Tibial nerve (tissue), 4 donors: ENCODE measurements at regions not wholly inside any gene's neighbourhood (a gene's known extent, or its start where the extent isn't known, plus 50 kb on each side); places are given as distances from the start of the nearest gene placed in this dataset.

Experiments
- DNase-seq, 2 donors: peaks; one replicate each; pipeline ENCODE4 v3.0.0-alpha.2; 2019; ENCODE audit warnings: low spot score in 2 of 2
- H3K27ac ChIP-seq, 4 donors: fragments of 200-600 bp; sonication (generic) in 3 of 4; one replicate each; pipeline ENCODE4 v1.5.1; 2017 to 2019; ENCODE audit warnings: mild to moderate bottlenecking in 1 of 4
- H3K27me3 ChIP-seq, 2 donors: fragments of 200-600 bp; sonication (generic) in 1 of 2; one replicate each; pipeline versions ENCODE4 v1.5.1 to v1.6.0; 2017 to 2019
- H3K36me3 ChIP-seq, 3 donors: fragments of 200-600 bp; sonication (generic); one replicate each; pipeline ENCODE4 v1.5.1; 2018 to 2019
- H3K4me1 ChIP-seq, 4 donors: fragments of 200-600 bp; sonication (generic) in 3 of 4; one replicate each; pipeline ENCODE4 v1.5.1; 2017 to 2019
- H3K4me3 ChIP-seq, 4 donors: fragments of 200-600 bp; sonication (generic) in 3 of 4; one replicate each; pipeline ENCODE4 v1.5.1; 2017 to 2019; ENCODE audit warnings: mild to moderate bottlenecking in 1 of 4, moderate library complexity in 1 of 4
- H3K9me3 ChIP-seq, 4 donors: fragments of 200-600 bp; sonication (generic) in 3 of 4; one replicate each; pipeline ENCODE4 v1.5.1; 2017 to 2019
- EP300 ChIP-seq, 2 donors: sonication (generic); formaldehyde crosslinking; IDR thresholded peaks; one replicate each; pipeline ENCODE4 v1.6.1; 2017; ENCODE audit warnings: antibody characterized with exemption in 2 of 2, mild to moderate bottlenecking in 1 of 2
- POLR2A ChIP-seq, 2 donors: fragments of 450-650 bp; IDR thresholded peaks; one replicate each; pipeline ENCODE4 v1.6.1; 2017; ENCODE audit warnings: antibody characterized with exemption in 2 of 2, mild to moderate bottlenecking in 2 of 2, moderate library complexity in 2 of 2
- WGBS, 2 donors: methylation state at CpG; one replicate each; pipeline ENCODE4 v1.1.5; 2018; 5-methylcytosine and 5-hydroxymethylcytosine counted together
- TF ChIP-seq, protein P1 (sequence below), 5 experiments: fragments of 200-600 bp in 3 of 5; fragments of 450-650 bp in 2 of 5; sonication (generic) in 3 of 5; IDR thresholded peaks; one replicate each; pipeline ENCODE4 v1.5.1; 2016 to 2019; ENCODE audit warnings: antibody characterized with exemption in 5 of 5, mild to moderate bottlenecking in 3 of 5, moderate library complexity in 2 of 5

DNA sequence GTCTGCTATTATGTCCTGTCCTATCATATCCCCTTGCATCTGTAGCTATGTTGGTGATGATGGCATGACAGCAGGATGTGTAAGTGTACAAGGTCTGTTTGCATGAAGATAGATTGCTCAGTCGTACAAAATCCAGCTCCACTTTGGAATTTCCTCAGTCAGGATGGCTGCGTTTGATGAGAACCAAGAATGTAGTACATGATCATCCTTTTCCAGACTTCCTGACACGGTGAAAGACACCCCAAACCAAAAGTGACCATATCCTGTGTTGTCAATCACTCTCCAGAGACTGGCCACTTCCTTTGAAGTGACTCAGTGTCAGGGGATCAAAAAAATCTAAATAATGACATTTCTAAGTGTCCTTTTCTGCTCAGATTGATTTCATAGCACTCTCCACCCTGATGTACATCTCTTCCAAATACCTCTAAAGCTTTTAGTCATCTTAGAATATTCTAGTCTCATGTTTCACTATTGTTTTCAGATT lies 213.4 kb downstream of the PLK2 start:
- WGBS, 2 donors, result 54 to 74% methylated on average over 3 of the region's 3 CpGs
- DNase-seq, result no peak
- TF ChIP-seq, protein P1, sequence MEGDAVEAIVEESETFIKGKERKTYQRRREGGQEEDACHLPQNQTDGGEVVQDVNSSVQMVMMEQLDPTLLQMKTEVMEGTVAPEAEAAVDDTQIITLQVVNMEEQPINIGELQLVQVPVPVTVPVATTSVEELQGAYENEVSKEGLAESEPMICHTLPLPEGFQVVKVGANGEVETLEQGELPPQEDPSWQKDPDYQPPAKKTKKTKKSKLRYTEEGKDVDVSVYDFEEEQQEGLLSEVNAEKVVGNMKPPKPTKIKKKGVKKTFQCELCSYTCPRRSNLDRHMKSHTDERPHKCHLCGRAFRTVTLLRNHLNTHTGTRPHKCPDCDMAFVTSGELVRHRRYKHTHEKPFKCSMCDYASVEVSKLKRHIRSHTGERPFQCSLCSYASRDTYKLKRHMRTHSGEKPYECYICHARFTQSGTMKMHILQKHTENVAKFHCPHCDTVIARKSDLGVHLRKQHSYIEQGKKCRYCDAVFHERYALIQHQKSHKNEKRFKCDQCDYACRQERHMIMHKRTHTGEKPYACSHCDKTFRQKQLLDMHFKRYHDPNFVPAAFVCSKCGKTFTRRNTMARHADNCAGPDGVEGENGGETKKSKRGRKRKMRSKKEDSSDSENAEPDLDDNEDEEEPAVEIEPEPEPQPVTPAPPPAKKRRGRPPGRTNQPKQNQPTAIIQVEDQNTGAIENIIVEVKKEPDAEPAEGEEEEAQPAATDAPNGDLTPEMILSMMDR (IDR thresholded peaks at IDR 0.05), result no peak
- TF ChIP-seq POLR2A (IDR thresholded peaks at IDR 0.05) (no peak), EP300 (IDR thresholded peaks at IDR 0.05) (no peak)
- no peaks in the 10 kb centered on the region for H3K4me1 ChIP-seq
- no peaks in the 10 kb centered on the region for H3K27me3 ChIP-seq
- H3K4me3 ChIP-seq, result no peak overlapping the region
- H3K27ac ChIP-seq, result no peak overlapping the region
- no peaks in the 10 kb centered on the region for H3K36me3 ChIP-seq
- H3K9me3 ChIP-seq, result no peaks in the 10 kb centered on the region

DNA sequence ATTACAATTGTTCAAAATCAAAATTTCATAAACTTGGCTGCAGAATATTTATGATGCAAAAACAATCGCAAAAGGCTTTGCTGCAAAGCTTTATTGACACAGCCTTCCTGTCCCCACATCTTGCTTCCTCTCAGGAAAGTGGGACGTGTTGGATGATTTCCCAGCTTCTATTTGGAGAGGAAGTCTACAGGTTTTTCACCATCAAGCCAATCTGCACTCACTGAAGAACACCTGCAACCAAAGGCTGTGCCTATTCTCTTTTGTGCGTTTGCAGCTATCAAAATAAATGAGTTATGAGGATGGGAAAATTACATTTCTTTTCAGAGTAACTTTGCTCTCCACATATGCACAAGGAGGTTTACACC lies 214.4 kb downstream of the PLK2 start:
- H3K4me3 ChIP-seq, result no peak overlapping the region
- no peaks in the 10 kb centered on the region for H3K27me3 ChIP-seq
- H3K27ac ChIP-seq, result no peak overlapping the region
- TF ChIP-seq, protein P1 (IDR thresholded peaks at IDR 0.05), result no peak
- TF ChIP-seq EP300 (IDR thresholded peaks at IDR 0.05) (no peak), POLR2A (IDR thresholded peaks at IDR 0.05) (no peak)
- H3K4me1 ChIP-seq, result no peaks in the 10 kb centered on the region
- H3K9me3 ChIP-seq, result no peaks in the 10 kb centered on the region
- H3K36me3 ChIP-seq, result no peaks in the 10 kb centered on the region
- DNase-seq, result no peak
- 56 to 61% methylated on average over 3 of the region's 3 CpGs for WGBS, 2 donors

DNA sequence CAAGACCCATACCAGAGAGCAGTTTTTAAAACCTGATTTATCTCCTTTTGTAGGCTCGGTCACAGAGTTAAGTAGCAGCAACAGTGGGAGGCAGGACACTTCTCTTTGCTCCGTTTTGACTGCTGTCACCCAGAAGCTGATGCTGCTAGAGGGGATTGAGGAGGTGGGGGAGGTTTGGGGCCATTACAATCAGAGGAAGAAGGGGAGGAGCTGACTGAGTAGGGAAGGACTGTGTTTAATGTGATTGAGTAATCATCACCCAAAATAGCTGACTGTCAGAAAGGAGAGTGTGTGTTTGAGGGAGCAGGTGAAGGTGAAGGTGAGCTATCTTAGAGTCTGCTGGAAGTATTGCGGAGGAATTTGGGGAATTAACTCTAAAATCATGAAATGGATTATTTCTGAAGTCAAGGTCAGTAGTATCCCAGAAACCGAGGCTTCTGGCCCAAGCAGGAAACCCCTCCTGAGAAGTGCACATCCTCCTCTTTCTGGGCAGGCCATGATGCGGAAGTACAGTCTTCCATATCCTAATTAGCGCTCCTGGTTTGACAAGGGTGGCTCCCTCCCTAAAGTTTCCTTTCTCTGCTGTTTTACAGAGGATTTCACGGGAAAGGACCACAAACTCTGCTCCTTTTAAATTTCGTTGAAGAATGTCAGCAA lies 214.9 kb downstream of the PLK2 start:
- no peak overlapping the region for H3K4me3 ChIP-seq
- no peaks in the 10 kb centered on the region for H3K36me3 ChIP-seq
- peak overlapping the region in 1 of 4 donors; percentile 30 for H3K27ac ChIP-seq
- WGBS, 2 donors, result 68 to 69% methylated on average over 8 of the region's 8 CpGs
- H3K9me3 ChIP-seq, result no peaks in the 10 kb centered on the region
- no peak for DNase-seq
- H3K4me1 ChIP-seq, result no peaks in the 10 kb centered on the region
- no peak for TF ChIP-seq POLR2A (IDR thresholded peaks at IDR 0.05)
- no peak for TF ChIP-seq EP300 (IDR thresholded peaks at IDR 0.05)
- TF ChIP-seq, protein P1 (IDR thresholded peaks at IDR 0.05), result no peak
- no peaks in the 10 kb centered on the region for H3K27me3 ChIP-seq

DNA sequence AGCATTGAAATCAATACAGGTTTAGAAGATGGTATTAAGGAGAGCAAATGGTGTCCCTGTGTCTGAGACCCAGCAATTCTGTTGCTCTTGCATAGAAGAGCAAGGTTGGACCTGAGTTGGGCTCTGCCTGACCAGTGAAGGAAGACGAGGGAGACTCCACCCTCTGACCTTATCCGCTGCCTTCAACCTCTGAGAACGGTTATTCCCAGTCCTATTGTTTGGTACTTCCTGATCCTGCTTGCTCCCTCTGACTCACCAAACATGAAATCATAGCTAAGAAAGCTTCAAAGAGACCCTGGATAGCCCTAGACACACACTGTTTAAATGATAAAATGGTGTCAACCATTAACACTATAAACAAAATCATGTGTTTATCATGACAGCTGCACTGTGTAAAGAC lies 218.5 kb downstream of the PLK2 start:
- no peaks in the 10 kb centered on the region for H3K9me3 ChIP-seq
- WGBS, 2 donors, result 55 to 56% methylated on average over 3 of the region's 3 CpGs
- no peak overlapping the region for H3K4me3 ChIP-seq
- no peaks in the 10 kb centered on the region for H3K27me3 ChIP-seq
- TF ChIP-seq, protein P1 (IDR thresholded peaks at IDR 0.05), result no peak
- TF ChIP-seq EP300 (IDR thresholded peaks at IDR 0.05) (no peak), POLR2A (IDR thresholded peaks at IDR 0.05) (no peak)
- H3K4me1 ChIP-seq, result no peaks in the 10 kb centered on the region
- no peaks in the 10 kb centered on the region for H3K36me3 ChIP-seq
- DNase-seq, result no peak
- peak overlapping the region in 1 of 4 donors; percentile 34 for H3K27ac ChIP-seq

DNA sequence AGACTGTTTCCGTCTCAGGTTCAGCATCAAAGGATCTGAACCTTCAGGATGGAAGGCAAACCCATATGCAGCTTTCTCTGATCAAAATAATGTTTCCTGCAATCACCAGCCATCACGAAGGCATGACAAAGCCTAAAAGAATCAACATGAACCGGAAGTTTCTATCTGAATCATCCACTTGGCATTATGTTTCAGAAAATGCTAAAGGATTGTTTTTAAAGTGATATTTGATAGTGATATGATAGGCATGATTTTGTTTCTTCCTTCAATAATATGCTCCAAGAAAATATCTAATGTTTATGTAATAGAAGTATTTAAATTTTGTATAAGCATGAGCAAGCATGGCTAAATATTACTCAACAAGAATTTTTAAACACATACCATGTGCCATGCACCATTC lies 219.6 kb downstream of the PLK2 start:
- H3K36me3 ChIP-seq, result no peaks in the 10 kb centered on the region
- H3K4me3 ChIP-seq, result no peak overlapping the region
- TF ChIP-seq POLR2A (IDR thresholded peaks at IDR 0.05), result no peak
- 76 to 79% methylated on average over 3 of the region's 3 CpGs for WGBS, 2 donors
- no peak for DNase-seq
- H3K9me3 ChIP-seq, result no peaks in the 10 kb centered on the region
- no peaks in the 10 kb centered on the region for H3K4me1 ChIP-seq
- no peaks in the 10 kb centered on the region for H3K27me3 ChIP-seq
- H3K27ac ChIP-seq, result no peak overlapping the region
